ENCODE measurements at regions not wholly inside any gene's neighbourhood (a gene's known extent, or its start where the extent isn't known, plus 50 kb on each side); places are given as distances from the start of the nearest gene placed in this dataset.

DNA sequence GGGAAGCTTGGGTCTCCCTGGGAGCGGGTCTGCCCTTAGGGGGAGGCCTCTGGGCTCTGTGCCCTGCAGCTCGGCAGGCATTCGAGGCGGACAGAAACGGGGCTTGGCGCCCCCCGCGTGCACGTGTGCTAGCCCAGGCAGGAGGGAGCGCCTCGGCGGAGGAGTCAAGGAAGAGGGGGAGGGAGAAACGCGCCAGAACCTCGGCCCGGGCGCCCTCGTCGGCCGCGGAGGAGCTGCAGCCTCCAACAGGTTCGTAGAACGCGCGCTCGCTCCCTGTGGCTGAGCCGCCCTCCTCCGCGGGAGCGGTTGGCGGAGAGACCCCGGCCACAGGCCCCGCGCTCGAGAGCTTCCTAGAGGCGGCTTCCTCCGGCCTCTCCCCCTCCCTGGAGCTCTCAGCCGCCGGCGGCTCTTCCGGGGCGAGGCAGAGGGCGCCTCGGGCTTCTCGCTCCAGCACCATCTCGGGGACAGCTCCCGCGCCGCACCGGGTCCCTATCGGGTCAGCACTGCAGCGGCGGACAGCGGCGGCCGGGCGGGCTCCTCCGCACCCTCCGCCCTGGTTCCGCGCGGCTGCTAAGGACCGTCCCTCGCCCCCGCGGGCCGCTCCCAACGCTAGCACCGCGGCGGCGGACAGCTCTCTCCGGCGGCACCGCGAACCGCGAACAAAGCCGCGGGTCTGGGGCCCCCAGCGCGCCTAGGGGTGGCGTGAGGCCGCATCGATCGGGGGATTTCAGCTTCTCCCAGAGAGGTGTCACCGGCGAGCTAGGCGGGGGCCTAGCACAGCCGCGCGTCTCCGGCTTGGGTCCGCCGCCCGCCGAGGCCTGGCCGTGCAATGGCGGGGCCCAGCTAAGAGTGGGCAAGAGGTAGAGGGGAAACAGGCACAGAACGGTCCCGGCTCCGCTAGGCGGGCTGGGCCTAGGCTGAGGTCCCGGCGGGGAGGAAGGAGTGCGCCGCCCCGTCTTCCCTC lies 74.6 kb upstream of the CPLX2 start:
- no peak overlapping the region for H3K27ac Mint-ChIP-seq
- no peaks in the 10 kb centered on the region for H3K9me3 Mint-ChIP-seq
- peaks cover 68% of the 10 kb centered on the region for H3K27me3 Mint-ChIP-seq (ENCODE audit: low read depth)
- no peaks in the 10 kb centered on the region for H3K4me1 Mint-ChIP-seq (ENCODE audit: low read depth)
- DNase-seq (peak; percentile 86 to 87), ATAC-seq (replicated peaks in 1 of 2) (peak; percentile 99 to 100)
- peak overlapping the region; percentile 46 to 66 for H3K4me3 Mint-ChIP-seq
- H3K36me3 Mint-ChIP-seq (ENCODE audit: insufficient read depth in 2 of 2), result peaks cover 0 to 2% of the 10 kb centered on the region in 2 donors

- Mint-ChIP-seq H3K4me3 (peak overlapping the region in 1 of 2 donors; percentile 66), H3K4me1 (ENCODE audit: low read depth) (no peaks in the 10 kb centered on the region), H3K27me3 (ENCODE audit: low read depth) (peaks cover 68% of the 10 kb centered on the region), H3K27ac (no peak overlapping the region), H3K36me3 (ENCODE audit: insufficient read depth in 2 of 2) (peaks cover 0 to 2% of the 10 kb centered on the region in 2 donors), H3K9me3 (no peaks in the 10 kb centered on the region)
- ATAC-seq (replicated peaks in 1 of 2), result no peak
- no peak for DNase-seq
Observed at GRCh38 chr5:175797521-175798038, 73.8 kb upstream of the CPLX2 start.

DNA sequence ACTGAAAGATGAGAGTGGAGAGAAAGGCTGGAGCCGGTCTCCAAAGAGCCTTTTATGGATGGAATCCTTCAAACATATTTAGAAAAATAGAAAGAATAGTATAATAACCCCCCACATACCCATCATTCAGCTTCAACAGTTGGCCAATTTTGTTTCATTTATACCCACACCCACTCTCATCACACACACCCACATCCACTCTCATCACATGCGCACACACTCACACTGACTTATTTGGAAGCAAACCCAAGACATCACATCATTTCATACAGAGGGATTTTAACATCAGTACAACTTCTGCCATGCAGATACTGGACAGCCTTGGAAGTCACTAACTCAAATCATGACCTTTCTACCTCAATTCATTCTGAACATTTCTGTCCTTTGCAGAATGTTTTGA lies 72.8 kb upstream of the CPLX2 start:
- H3K4me1 Mint-ChIP-seq (ENCODE audit: low read depth), result no peaks in the 10 kb centered on the region
- DNase-seq (no peak), ATAC-seq (replicated peaks in 1 of 2) (no peak)
- no peak overlapping the region for H3K4me3 Mint-ChIP-seq
- H3K9me3 Mint-ChIP-seq, result no peaks in the 10 kb centered on the region
- peaks cover 75% of the 10 kb centered on the region for H3K27me3 Mint-ChIP-seq (ENCODE audit: low read depth)
- H3K27ac Mint-ChIP-seq, result no peak overlapping the region
- peaks cover 0 to 2% of the 10 kb centered on the region in 2 donors for H3K36me3 Mint-ChIP-seq (ENCODE audit: insufficient read depth in 2 of 2)

DNA sequence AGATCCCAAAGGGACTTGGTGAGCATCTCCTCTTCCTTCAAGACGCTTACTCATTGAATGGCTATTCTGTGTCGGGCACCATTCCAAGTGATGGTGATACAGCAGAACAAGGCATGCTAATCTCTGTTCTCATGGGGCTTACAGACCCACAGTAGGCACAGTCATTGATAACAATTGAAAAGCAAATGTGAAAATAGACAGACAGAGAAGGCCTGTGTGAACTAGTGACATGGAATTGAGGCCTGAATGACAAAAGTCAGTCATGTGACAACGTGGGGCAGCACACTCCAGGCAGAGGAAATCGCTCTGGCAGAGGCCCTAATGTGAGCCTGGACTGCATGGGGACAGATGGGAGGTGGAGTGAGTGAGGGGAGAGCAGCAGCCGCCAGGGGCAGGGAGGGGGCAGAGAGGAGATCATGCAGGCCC lies 70.7 kb upstream of the CPLX2 start:
- no peak overlapping the region for H3K27ac Mint-ChIP-seq
- H3K4me1 Mint-ChIP-seq (ENCODE audit: low read depth), result no peaks in the 10 kb centered on the region
- H3K9me3 Mint-ChIP-seq, result no peaks in the 10 kb centered on the region
- no peak overlapping the region for H3K4me3 Mint-ChIP-seq
- ATAC-seq (replicated peaks in 1 of 2) (no peak), DNase-seq (no peak)
- peaks cover 72% of the 10 kb centered on the region for H3K27me3 Mint-ChIP-seq (ENCODE audit: low read depth)
- H3K36me3 Mint-ChIP-seq (ENCODE audit: insufficient read depth in 2 of 2), result peaks cover 0 to 2% of the 10 kb centered on the region in 2 donors

DNA sequence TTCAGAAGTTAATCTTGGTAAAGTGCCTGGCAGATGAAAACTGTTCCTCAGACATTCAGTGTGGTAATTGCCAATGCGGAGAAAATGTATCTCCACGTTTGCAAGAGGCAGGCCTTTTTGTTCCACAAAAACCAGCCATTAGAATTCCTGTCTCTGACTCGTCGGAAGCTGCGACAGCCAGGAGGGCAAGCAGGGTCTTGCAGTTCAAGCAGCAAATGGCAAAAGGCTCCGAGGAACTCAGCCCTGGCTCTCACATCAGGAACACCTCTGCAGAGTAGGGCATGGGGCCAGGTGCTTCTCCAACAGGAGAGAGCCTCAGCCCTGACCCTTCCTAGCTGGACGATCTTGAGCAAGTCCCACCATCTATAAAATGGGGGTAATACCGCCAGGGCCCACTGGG lies 69.0 kb upstream of the CPLX2 start:
- H3K36me3 Mint-ChIP-seq (ENCODE audit: insufficient read depth in 2 of 2), result peaks cover 0 to 2% of the 10 kb centered on the region in 2 donors
- no peak overlapping the region for H3K4me3 Mint-ChIP-seq
- no peaks in the 10 kb centered on the region for H3K4me1 Mint-ChIP-seq (ENCODE audit: low read depth)
- DNase-seq, result no peak
- H3K27me3 Mint-ChIP-seq (ENCODE audit: low read depth), result peaks cover 77% of the 10 kb centered on the region
- no peak overlapping the region for H3K27ac Mint-ChIP-seq
- ATAC-seq (replicated peaks in 1 of 2), result no peak
- H3K9me3 Mint-ChIP-seq, result no peaks in the 10 kb centered on the region

DNA sequence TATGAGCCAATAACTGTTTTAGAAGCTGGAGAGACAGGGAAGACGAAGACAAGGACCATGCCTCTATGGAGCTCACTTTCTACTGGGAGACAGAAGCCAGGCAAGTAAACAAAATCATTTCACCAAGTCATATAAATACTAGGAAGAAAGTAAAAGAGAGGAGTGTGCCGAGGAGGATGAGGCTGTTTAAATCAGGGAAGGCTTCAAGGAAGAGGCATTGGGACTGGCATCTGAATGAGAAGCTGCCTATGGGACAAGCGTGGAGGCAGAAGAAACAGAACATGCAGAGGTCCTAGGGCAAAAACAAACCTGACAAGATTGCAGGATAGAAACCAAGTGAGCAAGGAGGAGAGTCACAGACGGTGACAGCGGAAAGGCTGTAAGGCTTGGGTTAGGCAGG lies 68.1 kb upstream of the CPLX2 start:
- Mint-ChIP-seq H3K9me3 (no peaks in the 10 kb centered on the region), H3K27me3 (ENCODE audit: low read depth) (peaks cover 77% of the 10 kb centered on the region), H3K4me1 (ENCODE audit: low read depth) (no peaks in the 10 kb centered on the region), H3K4me3 (no peak overlapping the region), H3K36me3 (ENCODE audit: insufficient read depth in 2 of 2) (peaks cover 0 to under 1% of the 10 kb centered on the region in 2 donors), H3K27ac (no peak overlapping the region)
- no peak for ATAC-seq (replicated peaks in 1 of 2)
- no peak for DNase-seq

DNA sequence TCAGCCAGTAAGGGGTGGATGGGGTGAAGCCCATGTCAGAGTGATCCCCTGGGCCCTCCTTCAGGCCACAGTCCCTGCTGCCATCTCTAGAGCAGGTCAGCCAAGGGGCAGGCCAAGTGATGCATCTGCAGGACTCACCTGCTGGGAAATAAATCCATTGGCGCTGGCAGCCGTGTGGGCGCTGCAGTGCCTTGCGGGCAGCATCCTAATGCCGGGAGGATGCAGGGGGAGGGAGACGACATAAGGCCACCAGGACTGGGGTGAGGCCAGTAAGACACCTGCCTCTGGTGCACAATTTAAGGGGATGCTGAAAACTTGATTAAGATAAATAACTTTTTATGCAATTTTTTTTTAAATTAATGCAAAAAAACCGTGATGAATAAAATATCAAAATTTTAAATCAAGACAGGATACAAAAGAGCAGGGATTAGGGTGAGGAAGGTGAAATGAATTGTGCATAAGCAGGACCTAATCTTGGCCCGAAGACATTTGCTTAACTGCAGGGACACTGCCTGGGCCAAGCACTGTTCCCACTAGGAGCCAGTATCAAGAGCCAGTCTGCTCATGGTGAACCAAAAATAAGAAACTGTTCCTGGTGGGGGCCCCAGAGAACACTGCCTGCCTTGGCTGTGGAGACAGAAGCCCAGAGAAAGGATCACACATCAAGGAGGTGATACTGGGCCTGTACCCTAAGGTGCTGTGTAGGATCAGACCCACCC lies 67.5 kb upstream of the CPLX2 start:
- no peaks in the 10 kb centered on the region for H3K36me3 Mint-ChIP-seq (ENCODE audit: insufficient read depth in 2 of 2)
- no peak for ATAC-seq (replicated peaks in 1 of 2)
- peaks cover 70% of the 10 kb centered on the region for H3K27me3 Mint-ChIP-seq (ENCODE audit: low read depth)
- no peaks in the 10 kb centered on the region for H3K9me3 Mint-ChIP-seq
- no peaks in the 10 kb centered on the region for H3K4me1 Mint-ChIP-seq (ENCODE audit: low read depth)
- no peak for DNase-seq
- H3K27ac Mint-ChIP-seq, result no peak overlapping the region
- no peak overlapping the region for H3K4me3 Mint-ChIP-seq

GRCh38 chr5:175805256-175806011 lies 65.9 kb upstream of the CPLX2 start:
- no peak for ATAC-seq (replicated peaks in 1 of 2)

GRCh38 chr5:175808711-175809110 lies 62.7 kb upstream of the CPLX2 start:
- Mint-ChIP-seq H3K27me3 (ENCODE audit: low read depth) (peaks cover 45% of the 10 kb centered on the region), H3K4me3 (no peak overlapping the region), H3K9me3 (no peaks in the 10 kb centered on the region), H3K27ac (no peak overlapping the region), H3K4me1 (ENCODE audit: low read depth) (no peaks in the 10 kb centered on the region), H3K36me3 (ENCODE audit: insufficient read depth in 2 of 2) (no peaks in the 10 kb centered on the region)
- no peak for ATAC-seq (replicated peaks in 1 of 2)
- no peak for DNase-seq

More at GRCh38 chr5:175805256-175806011, 65.9 kb upstream of the CPLX2 start:
- no peak for DNase-seq
- Mint-ChIP-seq H3K36me3 (ENCODE audit: insufficient read depth in 2 of 2) (no peaks in the 10 kb centered on the region), H3K27me3 (ENCODE audit: low read depth) (peaks cover 67% of the 10 kb centered on the region), H3K27ac (no peak overlapping the region), H3K4me3 (no peak overlapping the region), H3K4me1 (ENCODE audit: low read depth) (no peaks in the 10 kb centered on the region), H3K9me3 (no peaks in the 10 kb centered on the region)

DNA sequence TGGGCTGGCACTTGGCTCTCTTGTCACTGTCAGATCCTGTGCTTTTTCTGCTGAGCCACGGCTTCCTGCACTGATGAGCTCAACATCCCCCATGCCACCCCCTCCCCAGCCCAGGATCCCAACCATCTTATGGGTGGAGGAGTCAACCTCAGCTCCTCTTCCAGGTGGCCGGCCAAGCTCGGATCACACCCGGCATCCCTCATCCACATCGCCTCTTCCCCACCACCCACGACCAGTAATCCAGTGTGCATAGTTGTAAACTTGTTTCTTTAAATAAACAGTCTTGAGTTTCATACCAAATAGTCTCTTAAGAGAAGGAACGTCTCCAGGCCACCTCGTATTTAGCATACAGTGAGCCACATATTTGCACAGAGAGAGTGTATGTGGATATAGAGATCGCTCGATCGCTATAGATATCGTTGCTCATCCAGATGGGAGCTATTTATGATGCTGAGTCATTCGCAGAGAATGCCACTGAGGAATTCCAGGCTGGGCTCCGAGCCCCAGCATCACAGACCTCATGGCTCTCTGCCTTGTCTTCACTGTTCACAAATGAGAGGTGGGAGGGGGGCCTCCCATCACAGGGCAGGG lies 61.8 kb upstream of the CPLX2 start:
- peaks cover 39% of the 10 kb centered on the region for H3K27me3 Mint-ChIP-seq (ENCODE audit: low read depth)
- no peaks in the 10 kb centered on the region for H3K9me3 Mint-ChIP-seq
- H3K27ac Mint-ChIP-seq, result no peak overlapping the region
- no peaks in the 10 kb centered on the region for H3K4me1 Mint-ChIP-seq (ENCODE audit: low read depth)
- DNase-seq, result no peak
- H3K36me3 Mint-ChIP-seq (ENCODE audit: insufficient read depth in 2 of 2), result no peaks in the 10 kb centered on the region
- ATAC-seq (replicated peaks in 1 of 2), result no peak
- no peak overlapping the region for H3K4me3 Mint-ChIP-seq

DNA sequence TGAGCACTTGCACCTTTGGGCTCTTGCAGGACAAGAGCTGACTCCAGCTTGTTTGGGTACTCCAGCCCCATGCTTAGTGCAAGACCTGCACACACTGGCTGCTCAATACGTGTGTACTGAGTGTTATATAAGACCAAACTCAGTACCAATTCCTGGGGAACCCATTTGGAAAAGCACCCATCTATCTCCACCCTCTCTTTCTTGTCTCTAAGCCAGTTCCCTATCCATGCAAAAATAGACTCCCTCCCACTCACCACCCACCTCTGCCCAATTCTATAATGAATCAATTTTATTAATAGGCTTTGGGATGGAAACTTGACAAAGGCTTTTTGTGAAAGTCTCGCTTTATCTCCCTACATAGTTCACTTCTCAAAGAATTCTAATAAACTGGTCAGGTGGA lies 60.9 kb upstream of the CPLX2 start:
- H3K27me3 Mint-ChIP-seq (ENCODE audit: low read depth), result peaks cover 30% of the 10 kb centered on the region
- DNase-seq (no peak), ATAC-seq (replicated peaks in 1 of 2) (no peak)
- no peaks in the 10 kb centered on the region for H3K9me3 Mint-ChIP-seq
- H3K4me1 Mint-ChIP-seq (ENCODE audit: low read depth), result no peaks in the 10 kb centered on the region
- H3K36me3 Mint-ChIP-seq (ENCODE audit: insufficient read depth in 2 of 2), result no peaks in the 10 kb centered on the region
- H3K4me3 Mint-ChIP-seq, result no peak overlapping the region
- H3K27ac Mint-ChIP-seq, result no peak overlapping the region

DNA sequence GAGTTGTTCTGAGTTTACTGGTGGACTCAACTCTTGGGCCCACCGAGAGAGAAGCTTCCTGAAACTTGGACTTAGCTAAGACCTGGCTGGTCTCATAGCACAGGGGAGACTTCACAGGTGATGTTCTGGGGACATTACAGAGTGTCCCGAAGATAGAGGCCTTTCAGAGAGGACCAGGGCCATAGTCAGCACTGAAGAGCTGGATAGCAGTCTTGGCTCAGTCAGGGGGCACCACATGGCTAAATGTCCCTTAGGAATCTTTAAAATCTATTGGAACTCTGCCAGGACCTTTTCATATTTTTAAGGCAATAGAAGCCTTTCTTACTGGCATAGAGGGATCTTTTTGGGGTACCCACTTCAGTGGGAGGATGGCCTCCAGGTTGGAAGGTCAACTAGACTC lies 59.8 kb upstream of the CPLX2 start:
- DNase-seq, result no peak
- H3K27me3 Mint-ChIP-seq (ENCODE audit: low read depth), result peaks cover 25% of the 10 kb centered on the region

More for the DNA sequence above, 59.8 kb upstream of the CPLX2 start:
- H3K36me3 Mint-ChIP-seq (ENCODE audit: insufficient read depth in 2 of 2), result no peaks in the 10 kb centered on the region
- ATAC-seq (replicated peaks in 1 of 2), result no peak
- H3K4me3 Mint-ChIP-seq, result no peak overlapping the region
- no peak overlapping the region for H3K27ac Mint-ChIP-seq
- no peaks in the 10 kb centered on the region for H3K9me3 Mint-ChIP-seq
- no peaks in the 10 kb centered on the region for H3K4me1 Mint-ChIP-seq (ENCODE audit: low read depth)
